NB4 (cell line): ENCODE measurements at regions not wholly inside any gene's neighbourhood (a gene's known extent, or its start where the extent isn't known, plus 50 kb on each side); places are given as distances from the start of the nearest gene placed in this dataset.

ENCODE experiments used
- CTCF ChIP-seq: IDR thresholded peaks from one replicate; pipeline ENCODE4 v1.5.1; 2012; ENCODE audit warnings: low read depth, low read length
- MAX ChIP-seq: IDR thresholded peaks from 2 replicates; pipeline ENCODE4 v1.6.1; 2011; ENCODE audit warnings: low read depth, low read length
- MYC ChIP-seq: IDR thresholded peaks from 2 replicates; pipeline ENCODE4 v1.6.1; 2011; ENCODE audit warnings: low read depth, low read length
- POLR2A ChIP-seq: IDR thresholded peaks from 2 replicates; pipeline ENCODE4 v1.6.1; 2011; ENCODE audit warnings: mild to moderate bottlenecking; ENCODE audit not compliant: insufficient read length; ENCODE audit errors: extremely low read depth

- TF ChIP-seq CTCF, result no peak
- no peak for TF ChIP-seq POLR2A
- no peak for TF ChIP-seq MYC
- TF ChIP-seq MAX, result no peak
These were observed 420.6 kb upstream of the UBE2E3 start for GRCh38 chr2:180559771-180560170.
